Ectodermal cell (in vitro differentiated cells): ENCODE measurements at regions not wholly inside any gene's neighbourhood (a gene's known extent, or its start where the extent isn't known, plus 50 kb on each side); places are given as distances from the start of the nearest gene placed in this dataset.

Experiments
- H3K27ac ChIP-seq: 2 replicates; pipeline ENCODE4 v1.7.0; 2013; ENCODE audit warnings: mild to moderate bottlenecking, low read depth, low read length; ENCODE audit not compliant: insufficient read depth, poor library complexity, severe bottlenecking
- H3K27me3 ChIP-seq: 2 replicates; pipeline ENCODE4 v1.7.0; 2013; ENCODE audit warnings: mild to moderate bottlenecking, low read length; ENCODE audit not compliant: insufficient read depth, control insufficient read depth, poor library complexity, severe bottlenecking
- H3K36me3 ChIP-seq: one replicate; pipeline ENCODE4 v1.7.0; 2013; ENCODE audit warnings: low read length; ENCODE audit not compliant: control insufficient read depth, insufficient read depth
- H3K4me1 ChIP-seq: one replicate; pipeline ENCODE4 v1.7.0; 2013; ENCODE audit warnings: low read length; ENCODE audit not compliant: control insufficient read depth, insufficient read depth
- H3K4me3 ChIP-seq: 2 replicates; pipeline ENCODE4 v1.7.0; 2013; ENCODE audit warnings: low read depth, low read length, control low read depth; ENCODE audit not compliant: insufficient read depth
- H3K9me3 ChIP-seq: 2 replicates; pipeline ENCODE4 v1.7.0; 2013; ENCODE audit warnings: mild to moderate bottlenecking, low read length, moderate library complexity; ENCODE audit not compliant: control insufficient read depth
- WGBS, 2 experiments: methylation state at CpG; one replicate each; pipeline ENCODE4 v1.1.7; 2013; ENCODE audit warnings: missing lambda C conversion rate in 2 of 2; 5-methylcytosine and 5-hydroxymethylcytosine counted together

DNA sequence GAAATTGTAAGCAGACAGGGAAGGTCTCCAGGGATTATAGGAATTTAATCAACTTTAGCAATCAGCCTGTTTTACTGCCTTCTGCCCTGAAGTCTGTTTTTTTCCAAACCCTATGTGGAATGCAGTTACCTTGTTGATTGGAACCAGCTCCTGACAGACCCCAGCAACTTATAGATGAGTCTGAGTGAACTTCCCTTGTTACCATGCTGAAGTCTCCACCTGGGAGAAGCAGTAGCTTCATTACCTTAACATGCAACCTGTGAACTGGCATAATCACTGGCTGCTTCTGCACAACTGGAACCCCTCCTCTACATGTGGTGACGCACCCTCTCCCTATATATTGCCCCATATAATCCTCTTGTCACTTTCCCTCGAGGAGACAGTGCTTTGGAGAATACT lies 226.3 kb upstream of the SPOPL start:
- H3K9me3 ChIP-seq = no peaks in the 10 kb centered on the region
- WGBS, 2 experiments = 80 to 84% methylated on average over 2 of the region's 2 CpGs
- no peak overlapping the region for H3K27ac ChIP-seq

GRCh38 chr2:138275881-138276280 lies 225.7 kb upstream of the SPOPL start:
- 69% methylated on average over 4 of the region's 4 CpGs; no CpG with 5 or more reads in 1 of the 2 experiments for WGBS, 2 experiments
- no peak overlapping the region for H3K27ac ChIP-seq
- H3K9me3 ChIP-seq = no peaks in the 10 kb centered on the region
- peaks cover 26% of the 10 kb centered on the region for H3K4me1 ChIP-seq
- no peak overlapping the region for H3K4me3 ChIP-seq
- no peaks in the 10 kb centered on the region for H3K36me3 ChIP-seq
- no peaks in the 10 kb centered on the region for H3K27me3 ChIP-seq

More for the DNA sequence above, 226.3 kb upstream of the SPOPL start:
- Histone ChIP-seq H3K36me3 (no peaks in the 10 kb centered on the region), H3K4me3 (no peak overlapping the region), H3K4me1 (peaks cover 26% of the 10 kb centered on the region), H3K27me3 (no peaks in the 10 kb centered on the region)

DNA sequence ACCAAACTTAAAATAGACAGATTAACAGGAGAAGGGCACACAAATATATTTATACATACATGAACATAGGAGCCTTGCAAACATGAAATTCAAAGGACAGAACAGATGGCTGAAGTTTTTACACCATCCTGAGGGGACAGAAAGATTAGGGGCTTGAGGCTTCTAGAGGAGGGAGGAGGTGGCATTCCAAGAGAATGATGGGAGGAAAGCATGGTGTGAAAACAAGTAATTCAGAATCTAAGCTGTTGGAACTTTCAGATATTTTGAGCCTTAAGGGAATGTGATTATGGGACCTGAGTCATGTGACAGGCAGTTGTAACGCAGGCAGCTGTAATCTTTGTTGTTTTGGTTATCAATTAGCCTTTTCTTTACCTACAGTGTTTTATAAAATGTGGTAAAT lies 225.2 kb upstream of the SPOPL start:
- no peaks in the 10 kb centered on the region for H3K9me3 ChIP-seq
- H3K27me3 ChIP-seq = no peaks in the 10 kb centered on the region
- 10 to 19% methylated on average over 1 of the region's 1 CpG for WGBS, 2 experiments
- H3K4me3 ChIP-seq = no peak overlapping the region
- no peak overlapping the region for H3K27ac ChIP-seq
- H3K4me1 ChIP-seq = peaks cover 26% of the 10 kb centered on the region
- H3K36me3 ChIP-seq = no peaks in the 10 kb centered on the region

DNA sequence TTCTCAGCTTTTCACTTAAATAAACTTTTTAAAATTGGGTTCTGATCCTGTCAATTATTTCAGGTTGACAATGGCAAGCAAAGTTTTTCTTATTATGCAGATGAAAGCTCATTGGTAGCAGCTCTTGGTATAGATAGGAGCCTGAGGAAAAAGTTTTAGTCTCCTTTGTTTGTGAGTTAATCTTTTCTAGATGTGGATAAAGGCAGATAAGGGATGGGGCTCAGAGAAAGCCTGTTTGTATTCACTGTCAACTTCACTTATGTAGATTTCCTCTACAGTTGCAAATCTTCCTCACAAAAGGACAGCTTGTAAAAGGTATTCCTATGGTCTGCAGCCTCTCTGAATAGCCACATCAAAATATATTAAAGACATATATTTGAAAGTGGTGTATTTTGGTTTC lies 224.5 kb upstream of the SPOPL start:
- Histone ChIP-seq H3K4me3 (no peak overlapping the region), H3K27ac (no peak overlapping the region)

GRCh38 chr2:138279871-138280270 lies 221.7 kb upstream of the SPOPL start:
- Histone ChIP-seq H3K27me3 (no peaks in the 10 kb centered on the region), H3K4me1 (peaks cover 26% of the 10 kb centered on the region), H3K36me3 (no peaks in the 10 kb centered on the region), H3K9me3 (no peaks in the 10 kb centered on the region), H3K4me3 (no peak overlapping the region), H3K27ac (no peak overlapping the region)

More for the DNA sequence above, 224.5 kb upstream of the SPOPL start:
- no peaks in the 10 kb centered on the region for H3K9me3 ChIP-seq
- no peaks in the 10 kb centered on the region for H3K36me3 ChIP-seq
- H3K4me1 ChIP-seq = peaks cover 26% of the 10 kb centered on the region
- no peaks in the 10 kb centered on the region for H3K27me3 ChIP-seq

DNA sequence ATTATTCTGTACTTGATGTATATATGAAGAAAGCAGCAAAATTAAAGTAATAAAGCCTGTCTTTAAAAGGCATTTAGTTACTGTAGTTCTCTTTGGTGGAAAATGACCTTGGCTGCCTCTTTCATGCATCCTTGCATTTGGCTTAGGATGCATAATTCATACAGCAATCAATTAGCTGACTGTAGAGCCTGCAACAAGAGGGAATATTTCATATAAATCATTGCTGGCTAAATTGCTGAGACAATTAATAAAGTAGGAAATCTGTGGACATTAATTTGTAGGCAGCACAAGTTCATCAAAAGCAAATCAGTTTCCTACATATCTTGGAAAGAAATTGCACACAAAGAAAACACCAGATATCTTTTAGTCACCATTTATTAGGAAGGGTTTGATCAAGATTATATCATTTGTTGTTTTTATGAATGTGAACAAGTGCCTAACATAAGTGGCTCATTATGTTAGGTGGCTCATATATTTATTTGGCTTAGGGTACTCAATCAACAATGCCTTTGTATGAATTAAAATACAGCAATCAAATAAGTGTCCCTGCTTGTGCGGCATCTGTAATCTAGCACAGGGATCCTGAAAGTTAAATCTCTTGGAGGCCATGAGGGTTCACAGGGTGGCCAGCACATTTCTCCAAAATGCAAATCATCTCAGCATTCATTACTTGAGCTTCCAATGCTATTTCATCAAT lies 220.4 kb upstream of the SPOPL start:
- no peak overlapping the region for H3K27ac ChIP-seq
- H3K4me3 ChIP-seq = no peak overlapping the region
- no peaks in the 10 kb centered on the region for H3K27me3 ChIP-seq
- WGBS, 2 experiments = 97 to 100% methylated on average over 1 of the region's 1 CpG
- no peaks in the 10 kb centered on the region for H3K36me3 ChIP-seq
- H3K4me1 ChIP-seq = peaks cover 17% of the 10 kb centered on the region
- H3K9me3 ChIP-seq = no peaks in the 10 kb centered on the region

DNA sequence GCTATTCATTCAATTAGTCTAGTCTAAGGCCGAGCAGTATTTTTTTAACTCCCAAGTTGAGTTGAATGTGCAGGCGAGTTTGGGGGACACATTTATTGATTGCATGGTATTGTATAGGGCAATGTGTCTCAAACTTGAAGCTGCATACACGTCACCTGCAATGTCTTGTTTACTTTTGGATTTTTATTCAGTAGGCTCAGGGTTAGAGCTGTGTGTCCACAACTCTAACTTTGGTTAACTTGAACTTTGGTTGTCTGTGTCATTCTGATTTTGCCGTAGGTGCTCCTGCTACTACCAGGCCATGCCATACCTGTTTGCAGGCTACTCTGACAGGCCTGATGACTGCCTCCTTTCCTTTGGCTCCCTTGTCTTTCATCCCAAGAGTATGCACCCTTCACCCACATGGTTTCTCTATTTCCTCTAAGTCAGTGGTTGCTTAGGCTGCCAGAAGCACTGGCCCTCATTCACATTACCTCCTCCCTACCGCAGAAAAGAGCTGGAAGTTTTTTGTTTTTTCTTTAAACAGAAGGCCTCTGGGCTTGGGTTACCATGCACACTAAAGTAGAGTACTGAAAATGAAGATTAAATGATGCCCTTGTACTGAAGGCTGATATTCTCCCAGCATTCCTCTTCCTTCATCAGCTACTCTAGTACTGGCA lies 219.4 kb upstream of the SPOPL start:
- Histone ChIP-seq H3K4me1 (peaks cover 7% of the 10 kb centered on the region), H3K36me3 (no peaks in the 10 kb centered on the region), H3K27me3 (no peaks in the 10 kb centered on the region), H3K27ac (no peak overlapping the region), H3K4me3 (no peak overlapping the region), H3K9me3 (no peaks in the 10 kb centered on the region)
- WGBS, 2 experiments = 94 to 96% methylated on average over 5 of the region's 5 CpGs

DNA sequence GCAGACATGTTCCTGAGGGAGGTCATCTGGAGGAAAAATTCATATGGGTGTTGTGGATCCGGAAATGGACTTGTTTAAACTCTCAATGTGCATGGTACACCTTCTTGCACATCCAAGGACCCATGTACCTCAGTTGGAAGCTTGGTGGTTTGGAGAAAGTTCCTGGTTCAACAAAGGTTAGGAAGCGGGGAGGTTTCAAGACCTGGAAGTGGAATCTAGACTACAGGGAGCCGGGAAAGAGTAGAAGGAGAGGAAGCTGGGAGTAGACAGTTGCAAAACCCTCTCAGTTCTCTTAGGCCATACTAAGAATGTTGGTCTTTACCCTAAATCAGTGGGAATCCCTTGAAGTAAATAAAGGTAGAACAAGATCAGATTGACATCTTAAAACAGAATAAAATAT lies 209.8 kb upstream of the SPOPL start:
- 88 to 95% methylated on average over 3 of the region's 3 CpGs for WGBS, 2 experiments
- H3K36me3 ChIP-seq = no peaks in the 10 kb centered on the region
- no peaks in the 10 kb centered on the region for H3K4me1 ChIP-seq
- H3K4me3 ChIP-seq = no peak overlapping the region
- no peak overlapping the region for H3K27ac ChIP-seq
- H3K9me3 ChIP-seq = no peaks in the 10 kb centered on the region
- H3K27me3 ChIP-seq = no peaks in the 10 kb centered on the region

- Histone ChIP-seq H3K27ac (no peak overlapping the region), H3K36me3 (no peaks in the 10 kb centered on the region), H3K4me1 (no peaks in the 10 kb centered on the region), H3K27me3 (no peaks in the 10 kb centered on the region), H3K4me3 (no peak overlapping the region), H3K9me3 (no peaks in the 10 kb centered on the region)
- WGBS, 2 experiments = 98 to 100% methylated on average over 2 of the region's 3 CpGs
These were observed 208.5 kb upstream of the SPOPL start for GRCh38 chr2:138293045-138293444.

DNA sequence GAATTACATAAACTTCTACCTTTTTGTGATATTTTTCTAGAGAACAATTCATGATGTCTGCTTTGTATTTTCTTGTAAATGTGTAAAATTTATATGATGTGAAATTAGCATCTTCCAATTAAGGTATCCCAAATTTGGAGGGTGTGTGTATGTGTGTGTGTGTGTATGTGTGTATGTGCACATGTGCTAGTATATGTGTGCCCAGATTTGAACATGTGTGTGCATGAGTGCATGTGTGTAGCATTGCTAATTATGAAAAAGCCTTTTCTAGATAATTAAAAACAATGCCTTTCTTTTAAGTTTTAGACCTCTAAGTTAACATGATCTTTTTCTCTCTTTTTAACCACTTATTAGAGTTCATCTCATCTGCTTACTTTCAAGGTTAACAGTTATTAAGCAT lies 208.0 kb upstream of the SPOPL start:
- H3K4me1 ChIP-seq = no peaks in the 10 kb centered on the region
- H3K27me3 ChIP-seq = no peaks in the 10 kb centered on the region
- no peaks in the 10 kb centered on the region for H3K9me3 ChIP-seq
- H3K4me3 ChIP-seq = no peak overlapping the region
- no peaks in the 10 kb centered on the region for H3K36me3 ChIP-seq
- H3K27ac ChIP-seq = no peak overlapping the region
